ENCODE measurements at regions not wholly inside any gene's neighbourhood (a gene's known extent, or its start where the extent isn't known, plus 50 kb on each side); places are given as distances from the start of the nearest gene placed in this dataset.

DNA sequence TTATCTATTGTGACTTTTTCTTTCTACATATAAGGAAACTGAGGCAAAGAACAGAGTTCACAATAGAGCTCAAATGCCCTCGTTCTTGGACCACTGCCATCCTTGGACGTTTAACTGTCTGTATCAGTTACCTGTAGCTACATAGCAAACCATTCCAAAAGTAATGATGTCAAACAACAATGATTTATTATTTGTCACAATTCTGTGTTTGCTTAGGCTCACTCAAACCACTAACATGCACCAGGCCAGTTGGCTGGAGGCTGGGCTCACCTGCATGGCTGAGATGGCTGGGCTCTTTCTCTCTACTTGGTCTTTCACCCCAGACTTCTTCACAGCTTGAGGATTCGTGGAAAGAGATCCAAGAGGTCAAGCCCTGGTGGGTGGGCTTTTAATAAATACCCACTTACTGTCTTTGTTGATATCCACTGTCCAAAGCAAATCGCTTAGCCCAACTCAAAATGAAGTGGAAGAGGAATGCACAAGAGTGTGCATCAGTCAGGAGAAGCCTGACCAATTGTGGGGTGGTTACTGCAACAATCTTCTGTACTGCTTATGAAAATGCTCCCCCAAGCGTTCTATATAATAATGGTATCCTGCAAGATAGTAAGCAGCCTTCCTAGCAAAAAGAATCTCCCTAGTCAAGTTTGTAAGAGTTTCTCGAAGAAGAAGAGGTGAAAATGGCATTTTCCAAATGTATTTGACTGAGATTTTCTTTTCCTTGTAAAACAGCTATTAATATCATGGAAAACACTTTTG lies 163.5 kb upstream of the NT5C1B start:
- Histone ChIP-seq H3K27me3 (no peaks in the 10 kb centered on the region), H3K9me3 (no peaks in the 10 kb centered on the region), H3K4me3 (no peak overlapping the region), H3K27ac (no peak overlapping the region), H3K4me1 (ENCODE audit: insufficient read depth) (no peaks in the 10 kb centered on the region), H3K36me3 (no peaks in the 10 kb centered on the region)
- DNase-seq, result no peak
- intact Hi-C loops (cut with DNase I), result loop anchor here in 2 of 4 donors (5.0 kb wide), 1 partner anchor 609 kb away; no protein-coding TSS in a partner anchor
- 81 to 83% (median 82%) methylated on average over 6 of the region's 6 CpGs for WGBS, 3 donors
- TF ChIP-seq POLR2A (IDR thresholded peaks at IDR 0.05) (no peak), EP300 (IDR thresholded peaks at IDR 0.05) (no peak)
- TF ChIP-seq, protein P1, sequence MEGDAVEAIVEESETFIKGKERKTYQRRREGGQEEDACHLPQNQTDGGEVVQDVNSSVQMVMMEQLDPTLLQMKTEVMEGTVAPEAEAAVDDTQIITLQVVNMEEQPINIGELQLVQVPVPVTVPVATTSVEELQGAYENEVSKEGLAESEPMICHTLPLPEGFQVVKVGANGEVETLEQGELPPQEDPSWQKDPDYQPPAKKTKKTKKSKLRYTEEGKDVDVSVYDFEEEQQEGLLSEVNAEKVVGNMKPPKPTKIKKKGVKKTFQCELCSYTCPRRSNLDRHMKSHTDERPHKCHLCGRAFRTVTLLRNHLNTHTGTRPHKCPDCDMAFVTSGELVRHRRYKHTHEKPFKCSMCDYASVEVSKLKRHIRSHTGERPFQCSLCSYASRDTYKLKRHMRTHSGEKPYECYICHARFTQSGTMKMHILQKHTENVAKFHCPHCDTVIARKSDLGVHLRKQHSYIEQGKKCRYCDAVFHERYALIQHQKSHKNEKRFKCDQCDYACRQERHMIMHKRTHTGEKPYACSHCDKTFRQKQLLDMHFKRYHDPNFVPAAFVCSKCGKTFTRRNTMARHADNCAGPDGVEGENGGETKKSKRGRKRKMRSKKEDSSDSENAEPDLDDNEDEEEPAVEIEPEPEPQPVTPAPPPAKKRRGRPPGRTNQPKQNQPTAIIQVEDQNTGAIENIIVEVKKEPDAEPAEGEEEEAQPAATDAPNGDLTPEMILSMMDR (IDR thresholded peaks at IDR 0.05), result no peak

DNA sequence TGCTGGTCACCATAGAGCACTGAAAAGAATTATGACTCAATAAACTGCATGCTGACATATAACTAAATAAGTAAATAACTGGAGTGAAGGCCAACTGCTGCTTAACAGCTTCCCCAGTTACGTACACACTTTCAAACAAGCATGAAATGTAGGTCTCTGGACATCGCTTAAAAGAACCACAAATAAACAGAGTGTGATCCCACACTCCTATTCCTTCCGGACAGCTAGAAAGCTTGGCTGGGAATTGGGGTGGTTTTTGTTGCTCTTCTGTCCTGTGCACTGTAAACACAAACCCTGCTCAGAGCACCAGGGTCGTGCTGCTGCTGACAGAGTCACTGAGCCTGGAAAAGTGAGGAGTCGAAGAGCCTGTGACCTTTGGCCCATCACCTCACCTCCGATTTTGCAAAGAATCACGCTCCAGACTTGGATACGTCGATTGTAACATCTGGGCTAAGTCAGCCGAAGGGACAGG lies 162.7 kb upstream of the NT5C1B start:
- Histone ChIP-seq H3K4me3 (no peak overlapping the region), H3K36me3 (no peaks in the 10 kb centered on the region), H3K4me1 (ENCODE audit: insufficient read depth) (no peaks in the 10 kb centered on the region), H3K27me3 (no peaks in the 10 kb centered on the region), H3K9me3 (no peaks in the 10 kb centered on the region), H3K27ac (no peak overlapping the region)
- 35 to 52% (median 48%) methylated on average over 10 of the region's 10 CpGs for WGBS, 3 donors
- intact Hi-C loops (cut with DNase I), result loop anchor here in 2 of 4 donors (5.0 kb wide), 1 partner anchor 610 kb away; no protein-coding TSS in a partner anchor
- TF ChIP-seq, protein P1 (IDR thresholded peaks at IDR 0.05), result no peak
- no peak for TF ChIP-seq POLR2A (IDR thresholded peaks at IDR 0.05)
- no peak for TF ChIP-seq EP300 (IDR thresholded peaks at IDR 0.05)
- no peak for DNase-seq

DNA sequence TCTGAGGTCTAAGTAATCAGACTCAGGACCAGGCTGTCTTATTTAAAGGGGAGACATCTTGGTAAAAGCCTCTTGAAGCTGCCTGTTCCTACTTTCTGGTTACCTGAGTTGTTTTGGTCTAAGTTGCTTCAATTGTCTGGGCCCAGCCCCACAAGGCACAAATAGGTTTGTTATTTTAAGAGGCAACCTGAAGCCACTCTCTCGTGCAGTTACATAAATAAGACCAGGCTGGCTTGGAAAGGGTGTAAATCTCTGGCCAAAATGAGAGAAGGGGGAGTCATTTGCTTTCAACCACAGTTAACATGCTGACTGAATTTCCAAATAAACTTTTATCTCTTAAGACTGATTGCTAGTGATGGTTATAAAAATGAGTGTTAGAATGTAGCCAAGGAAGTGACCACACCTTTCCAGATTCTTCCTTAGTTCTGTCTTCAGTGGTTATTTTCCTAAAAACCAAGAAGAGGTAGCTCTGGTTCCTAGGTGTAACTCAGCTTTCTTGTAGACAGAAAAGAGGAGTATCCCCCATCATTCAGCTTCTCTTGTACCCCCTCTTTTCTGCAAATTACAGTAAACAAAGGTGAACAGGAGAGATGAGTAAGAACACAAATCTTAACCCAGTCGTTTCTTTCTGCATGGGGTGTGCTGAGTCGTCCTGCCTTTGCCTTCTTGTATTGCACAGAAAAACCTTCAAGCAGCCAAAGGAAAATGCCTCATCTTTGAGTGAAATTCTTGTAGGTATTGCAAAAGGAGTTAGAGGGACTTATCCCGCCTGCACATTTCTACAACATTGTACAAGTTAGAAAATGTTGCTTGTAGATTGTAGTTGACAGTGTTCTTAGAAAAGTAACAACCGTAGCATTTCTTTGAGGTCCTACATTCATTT lies 161.5 kb upstream of the NT5C1B start:
- Histone ChIP-seq H3K4me1 (ENCODE audit: insufficient read depth) (no peaks in the 10 kb centered on the region), H3K4me3 (no peak overlapping the region), H3K36me3 (no peaks in the 10 kb centered on the region), H3K9me3 (no peaks in the 10 kb centered on the region), H3K27ac (no peak overlapping the region), H3K27me3 (no peaks in the 10 kb centered on the region)
- TF ChIP-seq, protein P1 (IDR thresholded peaks at IDR 0.05), result no peak
- TF ChIP-seq EP300 (IDR thresholded peaks at IDR 0.05) (no peak), POLR2A (IDR thresholded peaks at IDR 0.05) (no peak)
- WGBS, 3 donors, result 55 to 73% (median 71%) methylated on average over 5 of the region's 5 CpGs
- intact Hi-C loops (cut with DNase I), result loop anchor here in 3 of 4 donors (2.0 to 5.0 kb wide), 2 partner anchors 611 to 612 kb away; no protein-coding TSS in a partner anchor
- no peak for DNase-seq

DNA sequence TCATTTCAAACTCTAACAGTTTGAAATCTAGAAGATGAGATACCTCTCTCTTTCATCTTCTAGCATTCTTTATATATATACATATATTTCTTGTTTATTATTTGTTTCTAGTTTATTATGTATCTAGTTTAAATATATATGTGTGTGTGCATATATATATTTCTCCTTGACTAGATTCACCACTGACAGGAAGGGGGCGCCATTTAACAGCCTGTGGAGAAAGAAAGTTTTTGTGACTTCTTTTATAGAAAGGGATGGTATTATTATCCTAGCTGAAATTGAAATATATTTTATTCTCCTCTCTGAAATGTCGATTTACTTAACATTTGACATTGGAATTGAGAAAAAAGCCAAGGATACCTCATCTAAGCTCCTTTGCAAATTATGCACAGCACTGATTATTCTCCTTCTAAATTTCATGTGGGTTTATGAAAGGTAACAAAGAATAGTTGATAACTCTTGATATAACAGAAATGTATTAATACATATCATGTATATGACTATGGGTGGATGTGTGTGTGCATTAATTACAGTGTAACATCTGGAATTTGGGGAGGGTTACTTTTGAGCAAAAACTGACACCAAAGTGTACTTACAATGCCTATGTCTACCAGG lies 160.7 kb upstream of the NT5C1B start:
- TF ChIP-seq, protein P1 (IDR thresholded peaks at IDR 0.05), result peak; percentile 53 to 71 (median 68)
- TF ChIP-seq EP300 (IDR thresholded peaks at IDR 0.05), result no peak
- TF ChIP-seq POLR2A (IDR thresholded peaks at IDR 0.05), result no peak
- Histone ChIP-seq H3K27ac (no peak overlapping the region), H3K9me3 (no peaks in the 10 kb centered on the region), H3K36me3 (no peaks in the 10 kb centered on the region), H3K27me3 (no peaks in the 10 kb centered on the region), H3K4me1 (ENCODE audit: insufficient read depth) (no peaks in the 10 kb centered on the region), H3K4me3 (no peak overlapping the region)
- intact Hi-C loops (cut with DNase I), result loop anchor here (2.0 to 10.0 kb wide), 5 partner anchors 612 to 1115 kb away; no protein-coding TSS in a partner anchor
- whole genome bisulfite sequencing, 3 donors, result 0 to 1% (median 1%) methylated on average over 2 of the region's 2 CpGs
- peak; percentile 39 to 67 (median 54) for DNase-seq

Measured in ovary (tissue), 7 donors.